Activated T-helper 2 cell treated with anti-CD3 and anti-CD28 coated beads, Interferon-gamma antibody, Interleukin-2, Interleukin-4, amounts not matched to agents 10 μg/mL and 5 μg/mL and 100 μg/mL, durations not matched to agents 14 hours and 24 hours and 36 hours (primary cell): ENCODE measurements at regions not wholly inside any gene's neighbourhood (a gene's known extent, or its start where the extent isn't known, plus 50 kb on each side); places are given as distances from the start of the nearest gene placed in this dataset.

Experiments used
- DNase-seq: peaks from one replicate; pipeline ENCODE4 v3.0.0; 2021; ENCODE audit warnings: low spot score
- H3K27ac Mint-ChIP-seq: one replicate; pipeline ENCODE4 v1.8.0; 2021; ENCODE audit warnings: mixed read lengths
- H3K27me3 Mint-ChIP-seq: one replicate; pipeline ENCODE4 v1.8.0; 2021; ENCODE audit warnings: low read depth, mixed read lengths
- H3K36me3 Mint-ChIP-seq: one replicate; pipeline ENCODE4 v1.8.0; 2021; ENCODE audit warnings: low read depth, mixed read lengths
- H3K4me1 Mint-ChIP-seq: one replicate; pipeline ENCODE4 v1.8.0; 2021; ENCODE audit warnings: low read depth, mixed read lengths
- H3K4me3 Mint-ChIP-seq: one replicate; pipeline ENCODE4 v1.8.0; 2021; ENCODE audit warnings: low read depth, mild to moderate bottlenecking, moderate library complexity, mixed read lengths
- H3K9me3 Mint-ChIP-seq: one replicate; pipeline ENCODE4 v1.8.0; 2021; ENCODE audit warnings: mixed read lengths
- intact Hi-C: fragments of 100-400 bp; cut with micrococcal nuclease; formaldehyde crosslinking; loops from one replicate; pipeline ENCODE4 v1.15.1; 2023

DNA sequence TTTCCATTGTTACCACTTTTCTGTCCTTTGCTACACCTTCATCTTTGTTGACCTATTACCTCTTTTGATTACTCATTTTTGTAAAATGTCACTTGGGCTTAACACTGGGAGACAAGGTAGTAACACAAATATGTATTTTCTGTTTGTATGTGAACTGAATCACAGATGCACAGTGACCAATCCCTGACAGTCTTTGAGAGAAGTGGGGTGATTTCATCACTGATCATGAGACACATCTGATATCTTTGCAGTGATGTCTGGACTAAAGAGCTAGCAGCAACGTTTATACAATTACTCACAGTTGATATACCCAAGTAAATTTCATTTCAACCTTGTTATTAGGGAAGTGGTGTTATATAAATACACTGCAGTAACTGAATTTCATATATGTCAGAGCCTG, 1397.4 kb upstream of the SPRY2 start:
- no peaks in the 10 kb centered on the region for H3K27me3 Mint-ChIP-seq
- H3K4me3 Mint-ChIP-seq, result no peak overlapping the region
- peaks cover 39% of the 10 kb centered on the region for H3K9me3 Mint-ChIP-seq
- no peaks in the 10 kb centered on the region for H3K4me1 Mint-ChIP-seq
- H3K36me3 Mint-ChIP-seq, result no peaks in the 10 kb centered on the region
- no peak overlapping the region for H3K27ac Mint-ChIP-seq
- intact Hi-C loops, result no loop called here
- DNase-seq, result no peak

DNA sequence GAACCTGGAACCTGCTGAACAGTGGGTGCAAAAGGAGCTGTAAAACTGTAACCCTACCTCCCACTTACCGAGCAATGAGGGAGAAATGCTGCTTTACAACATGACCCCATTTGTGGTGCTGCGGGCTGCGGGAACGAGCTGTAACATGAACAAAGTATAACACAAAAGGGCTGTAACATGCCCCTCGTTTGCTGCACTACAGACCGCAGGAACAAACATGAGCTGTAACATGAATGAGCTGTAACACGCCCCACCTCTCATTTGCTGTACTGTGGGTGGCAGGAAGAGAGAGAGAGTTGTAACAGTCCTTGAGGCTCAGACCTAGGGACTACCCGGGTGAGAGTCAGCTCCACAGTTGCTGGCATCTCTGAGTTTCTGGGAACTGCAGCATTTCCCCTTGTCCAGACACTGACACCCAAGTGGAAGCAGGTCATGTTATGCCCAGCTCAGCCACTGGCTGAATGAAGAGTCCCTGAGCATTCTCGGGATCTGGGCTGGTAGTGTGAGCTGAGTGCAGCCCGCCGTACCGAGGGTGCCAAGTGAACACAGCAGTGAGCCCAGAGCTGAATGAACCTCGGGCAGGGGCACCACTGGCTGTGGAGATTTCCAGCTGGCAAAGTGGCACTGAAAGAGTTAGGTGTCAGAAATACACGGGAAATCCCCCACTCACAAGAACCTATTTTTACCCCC, 1385.3 kb upstream of the SPRY2 start:
- Mint-ChIP-seq H3K27me3 (no peaks in the 10 kb centered on the region), H3K4me1 (no peaks in the 10 kb centered on the region), H3K36me3 (no peaks in the 10 kb centered on the region), H3K9me3 (peaks cover 47% of the 10 kb centered on the region), H3K27ac (no peak overlapping the region), H3K4me3 (no peak overlapping the region)
- intact Hi-C loops, result no loop called here
- no peak for DNase-seq

DNA sequence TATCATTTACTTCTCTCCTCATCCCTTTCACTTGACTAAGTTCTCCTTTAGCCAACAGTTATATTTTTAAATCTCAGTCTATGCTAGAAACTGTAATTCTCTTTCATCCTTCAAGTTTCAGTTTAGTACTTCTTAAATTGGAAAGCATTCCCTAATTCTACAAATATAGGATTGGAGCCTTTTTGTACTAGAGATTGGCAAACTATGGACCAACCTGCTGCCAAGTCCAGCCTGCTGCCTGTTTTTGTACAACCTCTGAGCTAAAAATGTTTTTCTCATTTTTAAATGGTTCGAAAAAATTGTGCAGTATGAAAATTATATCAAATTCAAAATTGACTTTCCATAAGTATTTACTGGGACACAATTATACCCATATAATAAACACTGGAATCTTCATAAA, 1381.5 kb upstream of the SPRY2 start:
- Mint-ChIP-seq H3K4me1 (no peaks in the 10 kb centered on the region), H3K36me3 (no peaks in the 10 kb centered on the region), H3K4me3 (no peak overlapping the region), H3K27ac (no peak overlapping the region), H3K9me3 (peaks cover 31% of the 10 kb centered on the region), H3K27me3 (no peaks in the 10 kb centered on the region)
- no peak for DNase-seq
- intact Hi-C loops, result no loop called here

DNA sequence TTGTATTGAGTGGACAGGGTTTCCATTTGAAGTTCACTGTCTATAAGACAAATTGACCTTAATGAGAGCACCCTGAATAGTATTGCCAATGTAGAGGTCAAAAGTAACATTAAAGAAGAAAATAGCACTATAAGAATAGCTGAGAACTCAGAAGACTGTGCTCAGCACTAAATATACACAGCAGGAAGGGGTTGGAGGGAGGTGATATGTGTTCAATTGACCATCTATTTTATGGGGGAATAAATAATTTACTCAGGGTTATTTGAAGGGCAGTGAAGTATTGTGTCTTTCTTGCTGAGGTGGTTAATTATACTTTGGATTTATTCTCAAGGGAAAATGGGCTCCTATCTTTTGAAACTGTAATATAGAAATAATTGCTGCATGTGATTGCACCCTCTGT, 1380.5 kb upstream of the SPRY2 start:
- H3K36me3 Mint-ChIP-seq, result no peaks in the 10 kb centered on the region
- no peak overlapping the region for H3K27ac Mint-ChIP-seq
- no peak for DNase-seq
- H3K4me3 Mint-ChIP-seq, result no peak overlapping the region
- no peaks in the 10 kb centered on the region for H3K27me3 Mint-ChIP-seq
- peaks cover 22% of the 10 kb centered on the region for H3K9me3 Mint-ChIP-seq
- H3K4me1 Mint-ChIP-seq, result no peaks in the 10 kb centered on the region
- intact Hi-C loops, result no loop called here

DNA sequence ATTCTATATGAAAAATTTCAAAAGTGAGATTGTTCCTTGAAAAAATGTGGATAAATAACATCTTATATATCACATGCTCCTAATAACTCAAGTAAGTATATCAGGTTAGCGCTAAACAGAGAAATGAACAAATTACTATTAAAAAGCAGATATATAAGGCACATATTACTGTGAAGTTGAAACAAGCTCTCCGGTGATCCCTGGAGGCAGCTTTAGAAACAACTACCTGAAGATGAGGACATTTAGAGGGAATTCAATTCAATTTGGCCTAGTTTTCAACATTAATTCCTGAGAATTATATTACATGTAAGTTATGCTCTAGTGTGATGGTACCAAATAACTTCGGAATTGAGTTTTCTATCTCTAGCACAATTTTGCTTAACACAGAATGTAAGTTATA, 1373.6 kb upstream of the SPRY2 start:
- Mint-ChIP-seq H3K4me3 (no peak overlapping the region), H3K27ac (no peak overlapping the region), H3K36me3 (no peaks in the 10 kb centered on the region), H3K9me3 (peaks cover 36% of the 10 kb centered on the region), H3K4me1 (no peaks in the 10 kb centered on the region), H3K27me3 (no peaks in the 10 kb centered on the region)
- DNase-seq, result no peak
- intact Hi-C loops, result no loop called here

DNA sequence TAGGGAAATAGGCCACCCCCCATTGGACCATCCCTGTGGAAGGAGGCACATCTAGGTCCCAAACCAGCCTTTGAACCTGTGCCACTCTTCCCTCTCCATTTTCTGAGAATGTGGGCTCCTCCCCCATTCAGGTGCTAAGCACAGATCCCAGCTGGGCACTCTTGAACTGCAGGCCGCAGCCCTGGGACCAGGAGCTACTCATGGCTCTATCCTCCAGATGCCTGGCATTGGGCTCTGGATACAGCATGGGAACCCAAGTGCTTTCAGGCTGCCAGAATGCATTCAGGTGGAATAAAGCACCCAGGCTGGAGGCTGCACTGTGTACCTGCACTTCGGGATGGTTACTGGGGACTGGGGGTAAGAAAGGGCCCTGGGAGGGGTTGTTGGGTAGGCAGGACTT, 1372.3 kb upstream of the SPRY2 start:
- intact Hi-C loops, result no loop called here
- Mint-ChIP-seq H3K27me3 (no peaks in the 10 kb centered on the region), H3K4me1 (no peaks in the 10 kb centered on the region), H3K36me3 (no peaks in the 10 kb centered on the region), H3K9me3 (peaks cover 44% of the 10 kb centered on the region), H3K27ac (no peak overlapping the region), H3K4me3 (no peak overlapping the region)
- DNase-seq, result no peak

DNA sequence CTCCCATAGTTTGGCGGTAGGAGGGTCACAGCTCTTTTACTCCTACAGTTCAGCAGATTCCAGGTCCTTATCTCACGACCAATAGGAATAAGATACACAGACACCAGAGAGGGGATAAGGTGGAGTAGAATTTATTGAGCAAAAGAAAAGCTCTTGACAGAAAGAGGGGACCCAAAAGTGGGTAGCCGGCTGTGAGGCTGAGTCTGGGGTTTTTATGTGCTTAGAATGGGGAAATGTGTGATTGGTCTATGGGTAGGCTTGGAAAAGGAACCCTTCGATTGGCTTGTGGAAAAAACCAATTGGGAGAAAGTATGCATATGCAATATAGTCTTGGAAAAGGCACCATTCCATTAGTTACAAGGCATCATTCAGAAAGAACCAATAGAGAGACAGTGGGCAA, 1356.9 kb upstream of the SPRY2 start:
- H3K27ac Mint-ChIP-seq, result no peak overlapping the region
- intact Hi-C loops, result no loop called here
- H3K4me1 Mint-ChIP-seq, result no peaks in the 10 kb centered on the region
- no peaks in the 10 kb centered on the region for H3K27me3 Mint-ChIP-seq
- peaks cover 36% of the 10 kb centered on the region for H3K9me3 Mint-ChIP-seq
- H3K4me3 Mint-ChIP-seq, result no peak overlapping the region
- no peak for DNase-seq
- H3K36me3 Mint-ChIP-seq, result no peaks in the 10 kb centered on the region

DNA sequence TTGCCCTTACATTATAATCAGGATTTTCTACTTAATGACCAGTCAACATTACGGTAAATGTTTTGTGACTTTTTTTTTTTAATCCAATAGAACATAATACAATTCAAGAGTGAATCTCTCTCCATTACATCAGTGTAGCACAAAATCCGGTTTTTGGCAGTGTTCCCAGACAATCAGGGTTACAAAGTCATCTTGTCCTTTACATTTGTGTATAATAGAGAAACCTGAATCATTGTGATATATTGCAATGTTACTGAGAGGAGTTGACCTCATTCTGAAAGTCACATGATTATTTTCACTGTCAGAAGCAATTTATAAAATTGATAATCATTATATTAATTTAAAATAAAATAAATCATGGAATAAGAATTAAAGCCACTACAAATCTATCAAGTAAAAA, 1346.0 kb upstream of the SPRY2 start:
- intact Hi-C loops, result no loop called here
- H3K9me3 Mint-ChIP-seq, result peaks cover 31% of the 10 kb centered on the region
- no peak for DNase-seq
- H3K27me3 Mint-ChIP-seq, result no peaks in the 10 kb centered on the region
- no peak overlapping the region for H3K27ac Mint-ChIP-seq
- H3K36me3 Mint-ChIP-seq, result no peaks in the 10 kb centered on the region
- H3K4me3 Mint-ChIP-seq, result no peak overlapping the region
- no peaks in the 10 kb centered on the region for H3K4me1 Mint-ChIP-seq

DNA sequence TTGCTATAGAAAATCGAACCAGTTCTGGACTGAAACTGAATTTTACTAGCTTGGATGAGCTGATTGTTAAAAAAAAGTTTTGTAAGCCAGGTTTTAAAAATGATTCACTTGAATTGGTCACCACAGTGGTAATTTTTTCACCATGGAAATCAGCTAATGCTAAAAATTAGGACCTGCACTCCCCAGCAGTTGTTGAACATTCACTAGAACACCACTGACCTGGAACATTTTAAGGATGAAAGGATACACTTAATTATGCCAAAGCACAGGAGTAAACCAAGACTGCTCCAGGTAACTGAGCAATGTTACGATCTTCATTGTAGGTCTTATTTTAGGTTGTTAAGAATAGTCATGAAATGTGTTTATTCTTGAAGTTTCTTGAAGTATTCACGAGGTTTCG, 1342.6 kb upstream of the SPRY2 start:
- Mint-ChIP-seq H3K27ac (no peak overlapping the region), H3K27me3 (no peaks in the 10 kb centered on the region), H3K9me3 (peaks cover 30% of the 10 kb centered on the region), H3K4me1 (no peaks in the 10 kb centered on the region), H3K36me3 (no peaks in the 10 kb centered on the region), H3K4me3 (no peak overlapping the region)
- no peak for DNase-seq
- intact Hi-C loops, result no loop called here

DNA sequence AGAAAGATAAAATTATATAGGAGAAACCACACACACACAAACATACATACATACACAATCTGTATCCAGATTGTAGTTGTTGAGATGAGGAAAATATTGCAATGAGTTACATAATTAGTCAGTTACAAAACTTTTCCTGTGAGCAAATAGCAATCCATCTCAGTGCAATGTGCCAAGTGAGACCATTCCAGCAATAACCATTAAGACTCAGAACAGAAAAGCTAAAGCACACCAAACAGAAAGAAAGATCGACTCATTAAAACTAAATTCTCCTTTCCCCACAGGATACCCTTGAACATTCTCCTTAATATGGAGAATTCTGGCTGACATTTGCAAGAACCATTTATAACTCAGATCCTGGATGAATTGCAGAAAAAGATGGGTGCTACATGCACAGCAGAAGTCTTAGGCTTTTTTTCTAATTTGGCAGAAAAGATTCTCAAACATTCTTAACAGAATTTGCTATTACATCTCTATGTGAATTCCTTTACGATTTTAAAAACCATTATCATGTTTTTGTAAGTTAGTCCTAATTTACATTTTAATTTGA, 1341.2 kb upstream of the SPRY2 start:
- DNase-seq, result no peak
- Mint-ChIP-seq H3K9me3 (peaks cover 34% of the 10 kb centered on the region), H3K27ac (no peak overlapping the region), H3K36me3 (no peaks in the 10 kb centered on the region), H3K4me1 (no peaks in the 10 kb centered on the region), H3K27me3 (no peaks in the 10 kb centered on the region), H3K4me3 (no peak overlapping the region)
- intact Hi-C loops, result no loop called here

DNA sequence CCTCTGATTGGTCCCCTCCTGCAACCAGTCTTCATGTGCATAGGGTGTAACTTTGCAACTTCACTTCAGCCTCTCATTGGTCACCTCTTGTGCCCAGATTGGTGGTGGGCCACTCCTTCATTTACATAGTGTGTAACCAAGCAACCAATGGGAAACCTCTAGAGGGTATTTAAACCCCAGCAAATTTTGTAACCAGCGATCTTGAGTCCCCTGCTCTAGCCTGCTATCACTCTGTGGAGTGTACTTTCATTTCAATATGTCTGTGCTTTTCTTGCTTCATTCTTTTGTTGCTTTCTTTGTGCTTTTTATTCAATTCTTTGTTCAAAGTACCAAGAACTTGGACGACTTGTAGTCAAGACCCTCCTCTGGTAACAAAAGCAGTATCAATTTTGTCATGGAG, 1336.9 kb upstream of the SPRY2 start:
- intact Hi-C loops, result no loop called here
- no peaks in the 10 kb centered on the region for H3K27me3 Mint-ChIP-seq
- H3K27ac Mint-ChIP-seq, result no peak overlapping the region

DNA sequence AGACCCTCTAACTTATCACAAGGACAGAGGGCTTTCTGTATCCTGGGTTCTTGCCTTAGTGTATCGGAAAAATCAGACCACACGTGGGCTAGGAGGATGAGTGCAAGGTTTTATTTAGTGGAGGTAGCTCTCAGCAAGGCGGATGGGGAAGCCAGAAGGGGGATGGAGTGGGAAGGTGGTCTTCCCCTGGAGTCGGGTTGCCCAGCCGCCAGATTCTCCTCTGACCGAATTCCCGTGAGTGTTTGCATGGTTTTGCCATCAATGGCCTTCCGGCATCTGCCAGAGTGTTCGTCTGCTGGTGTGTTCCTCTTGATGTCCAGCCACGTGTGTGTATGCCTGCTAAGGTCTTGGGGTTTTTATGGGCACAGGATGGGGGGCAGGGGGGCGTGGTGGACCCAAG, 1335.1 kb upstream of the SPRY2 start:
- Mint-ChIP-seq H3K4me1 (no peaks in the 10 kb centered on the region), H3K9me3 (peaks cover 24% of the 10 kb centered on the region), H3K27ac (no peak overlapping the region), H3K4me3 (no peak overlapping the region), H3K27me3 (no peaks in the 10 kb centered on the region), H3K36me3 (no peaks in the 10 kb centered on the region)
- no peak for DNase-seq
- intact Hi-C loops, result no loop called here

More for the DNA sequence above, 1336.9 kb upstream of the SPRY2 start:
- no peak for DNase-seq
- Mint-ChIP-seq H3K4me1 (no peaks in the 10 kb centered on the region), H3K36me3 (no peaks in the 10 kb centered on the region), H3K4me3 (no peak overlapping the region), H3K9me3 (peaks cover 22% of the 10 kb centered on the region)

DNA sequence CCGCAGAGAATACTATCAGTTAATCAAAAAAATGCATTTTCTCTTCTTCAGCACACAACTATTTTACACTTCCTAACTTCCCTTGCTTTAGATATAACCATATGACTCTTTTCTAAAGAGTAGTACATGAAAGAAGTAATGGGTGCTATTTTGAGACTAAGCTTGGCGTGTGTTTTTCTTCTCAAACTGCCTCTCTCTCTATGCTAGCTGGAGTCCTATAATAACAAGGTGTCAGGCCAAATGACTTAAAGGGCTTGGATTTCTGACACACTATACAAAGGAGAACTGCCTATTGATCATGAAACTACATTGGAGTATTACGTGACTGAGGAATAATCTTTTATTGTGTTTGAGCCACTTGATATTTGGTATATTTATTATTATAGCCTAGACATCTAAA, 1330.1 kb upstream of the SPRY2 start:
- intact Hi-C loops, result no loop called here
- Mint-ChIP-seq H3K27me3 (no peaks in the 10 kb centered on the region), H3K27ac (no peak overlapping the region), H3K36me3 (no peaks in the 10 kb centered on the region), H3K9me3 (peaks cover 40% of the 10 kb centered on the region), H3K4me3 (no peak overlapping the region), H3K4me1 (no peaks in the 10 kb centered on the region)
- no peak for DNase-seq

DNA sequence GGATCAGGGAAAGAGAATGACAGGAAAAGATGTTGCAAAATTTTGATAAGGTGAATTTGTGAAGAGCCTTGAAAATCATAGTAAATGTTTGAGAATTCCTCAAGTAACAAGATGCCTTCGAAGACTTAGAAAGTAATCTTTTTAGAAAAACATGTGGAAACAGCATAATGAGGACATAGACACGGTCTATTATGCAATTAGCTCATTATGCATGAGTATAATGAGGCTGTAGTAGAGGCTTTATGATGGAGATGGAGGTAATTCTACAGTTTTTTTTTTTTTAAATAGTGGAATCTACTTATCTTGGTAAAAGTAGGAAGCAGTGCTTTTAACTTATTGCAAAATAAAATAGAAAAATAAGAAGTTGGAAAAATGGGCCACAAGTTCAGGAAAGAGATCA, 1329.1 kb upstream of the SPRY2 start:
- Mint-ChIP-seq H3K36me3 (no peaks in the 10 kb centered on the region), H3K9me3 (peaks cover 36% of the 10 kb centered on the region), H3K27ac (no peak overlapping the region), H3K4me1 (no peaks in the 10 kb centered on the region), H3K4me3 (no peak overlapping the region), H3K27me3 (no peaks in the 10 kb centered on the region)
- no peak for DNase-seq
- intact Hi-C loops, result no loop called here
